K562 (cell line): ENCODE measurements at regions not wholly inside any gene's neighbourhood (a gene's known extent, or its start where the extent isn't known, plus 50 kb on each side); places are given as distances from the start of the nearest gene placed in this dataset.

Experiments used
- ATAC-seq: fragments of 200-7000 bp; cut with Tn5 transposase; 3 replicates; pipeline ENCODE4 v1.9.1; 2020; ENCODE audit warnings: moderate library complexity
- BruUV-seq: library from RNA; stranded (reverse); fragments of 400-500 nt; replicated peaks from 2 replicates; lab custom pipeline; 2021; lab: Mats Ljungman, UMichigan
- CTCF ChIA-PET: fragments of 300-600 bp; formaldehyde crosslinking; extraction: SDS; loops from one replicate; lab custom pipeline; 2021; ENCODE audit warnings: low intra/inter-chr PET ratio; lab: Yijun Ruan, JAX
- POLR2A ChIA-PET: fragments of 300-600, 350-650 bp; sonication (Branson Sonifier 250); formaldehyde crosslinking; extraction: SDS; loops from one replicate; lab custom pipeline; 2021; ENCODE audit warnings: antibody characterized with exemption, inconsistent platforms; lab: Yijun Ruan, JAX
- DNase-seq, 4 experiments: peaks; one replicate each; pipeline versions ENCODE4 v3.0.0 to v3.0.0-alpha.2; 2011 to 2018; ENCODE audit warnings: low spot score in 3 of 4, mixed read lengths in 3 of 4; ENCODE audit errors: extremely low read depth in 1 of 4
- FAIRE-seq: peaks from 2 replicates; lab custom pipeline; 2011; peaks lifted over from hg19 to GRCh38; lab: Jason Lieb, UNC
- H2AFZ ChIP-seq: 2 replicates; pipeline ENCODE4 v1.6.0; 2011; ENCODE audit warnings: low read depth, low read length, control low read depth, inconsistent platforms
- H3K27ac ChIP-seq: fragments of 200-600 bp; 3 replicates; pipeline ENCODE4 v1.8.0; 2011; ENCODE audit warnings: low read depth, mild to moderate bottlenecking, control low read depth, inconsistent platforms, low read length, moderate library complexity, mixed read lengths; ENCODE audit errors: extremely low read depth
- H3K27me3 ChIP-seq, 2 experiments: fragments of 300-600 bp in 1 of 2; 2 replicates in 1 of 2; 3 replicates in 1 of 2; pipeline versions ENCODE4 v1.6.0 to v1.8.0; 2011; ENCODE audit warnings: inconsistent platforms in 2 of 2, low read length in 2 of 2, mild to moderate bottlenecking in 1 of 2, mixed read lengths in 1 of 2, moderate library complexity in 1 of 2; ENCODE audit not compliant: control insufficient read depth in 2 of 2, insufficient read depth in 2 of 2
- H3K36me3 ChIP-seq: fragments of 300-600 bp; 3 replicates; pipeline ENCODE4 v1.8.0; 2011; ENCODE audit warnings: mild to moderate bottlenecking, low read length, inconsistent platforms; ENCODE audit not compliant: control insufficient read depth, insufficient read depth
- H3K4me1 ChIP-seq, 2 experiments: fragments of 200-600 bp in 1 of 2; replicated peaks in 1 of 2; 2 replicates in 1 of 2; 3 replicates in 1 of 2; pipeline versions ENCODE4 v1.5.1 to v1.8.0; 2011; ENCODE audit warnings: inconsistent platforms in 2 of 2, low read length in 2 of 2, mild to moderate bottlenecking in 1 of 2, mixed read lengths in 1 of 2, moderate library complexity in 1 of 2; ENCODE audit not compliant: control insufficient read depth in 2 of 2, insufficient read depth in 2 of 2
- H3K4me2 ChIP-seq: 2 replicates; pipeline ENCODE4 v1.6.1; 2011; ENCODE audit warnings: low read length, control low read depth, inconsistent platforms, mixed read lengths; ENCODE audit not compliant: insufficient read depth
- H3K4me3 ChIP-seq: fragments of 200-600 bp; sonication (generic), shearing (Covaris generic); 2 replicates; pipeline ENCODE4 v1.5.1; 2016; ENCODE audit warnings: control low read depth, inconsistent platforms
- H3K79me2 ChIP-seq: fragments of 200-600 bp; 3 replicates; pipeline ENCODE4 v1.8.0; 2011; ENCODE audit warnings: low read length, inconsistent platforms; ENCODE audit not compliant: control insufficient read depth, insufficient read depth
- H3K9ac ChIP-seq, 2 experiments: 2 replicates each; pipeline versions ENCODE4 v1.6.0 to v1.6.1; 2011; ENCODE audit warnings: low read depth in 2 of 2, low read length in 2 of 2, control low read depth in 1 of 2, inconsistent platforms in 1 of 2, mild to moderate bottlenecking in 1 of 2, mixed read lengths in 1 of 2; ENCODE audit not compliant: insufficient read depth in 1 of 2
- H3K9me1 ChIP-seq: one replicate; pipeline ENCODE4 v1.6.0; 2011; ENCODE audit warnings: inconsistent platforms, mild to moderate bottlenecking, low read length, moderate library complexity; ENCODE audit not compliant: control insufficient read depth, insufficient read depth
- H3K9me3 ChIP-seq: replicated peaks from 2 replicates; pipeline ENCODE4 v1.5.1; 2011; ENCODE audit warnings: low read depth, low read length, inconsistent platforms; ENCODE audit not compliant: control insufficient read depth, insufficient read depth
- H4K20me1 ChIP-seq: replicated peaks from 2 replicates; pipeline ENCODE4 v1.6.1; 2011; ENCODE audit warnings: low read length, inconsistent platforms, mixed read lengths; ENCODE audit not compliant: control insufficient read depth, insufficient read depth
- ELF4 ChIP-seq: fragments of 450-650 bp; formaldehyde crosslinking; IDR thresholded peaks from 2 replicates; pipeline ENCODE4 v1.4.0; 2022; ENCODE audit warnings: missing genetic modification characterization
- HEY1 ChIP-seq: fragments of 250-450 bp; sonication (Bioruptor Pico); IDR thresholded peaks from 2 replicates; pipeline ENCODE4 v1.5.0; 2020; ENCODE audit warnings: mild to moderate bottlenecking, moderate library complexity, borderline replicate concordance
- MEF2A ChIP-seq: IDR thresholded peaks from 2 replicates; pipeline ENCODE4 v1.6.1; 2011; ENCODE audit warnings: low read depth, mild to moderate bottlenecking, low read length, moderate library complexity; ENCODE audit not compliant: control insufficient read depth
- PTBP1 ChIP-seq: fragments of 200-400 bp; formaldehyde crosslinking; IDR thresholded peaks from 2 replicates; pipeline ENCODE4 v1.6.1; 2017; ENCODE audit warnings: low read depth, low read length
- PTTG1 ChIP-seq: fragments of 450-650 bp; IDR thresholded peaks from 2 replicates; pipeline ENCODE4 v1.6.1; 2016; ENCODE audit warnings: low read depth, mild to moderate bottlenecking, missing genetic modification characterization, missing compliant biosample characterization
- RBBP5 ChIP-seq: fragments of 200-600 bp; sonication (generic); IDR thresholded peaks from 2 replicates; pipeline ENCODE4 v1.6.1; 2012; ENCODE audit warnings: borderline replicate concordance, mild to moderate bottlenecking, low read length, control low read depth, inconsistent platforms; ENCODE audit not compliant: insufficient read depth, poor library complexity, severe bottlenecking
- SIN3B ChIP-seq: fragments of 450-650 bp; IDR thresholded peaks from 2 replicates; pipeline ENCODE4 v1.6.1; 2017; ENCODE audit warnings: low read depth, mild to moderate bottlenecking, moderate library complexity
- SMAD1 ChIP-seq: fragments of 150-350 bp; IDR thresholded peaks from 2 replicates; pipeline ENCODE4 v1.6.1; 2014; ENCODE audit warnings: low read length, low read depth; ENCODE audit not compliant: partially characterized antibody
- SP2 ChIP-seq: IDR thresholded peaks from 2 replicates; pipeline ENCODE4 v1.6.1; 2011; ENCODE audit warnings: mild to moderate bottlenecking, low read depth, low read length, moderate library complexity; ENCODE audit not compliant: poor library complexity, severe bottlenecking; ENCODE audit errors: extremely low read depth
- SRSF3 ChIP-seq: fragments of 200-400 bp; formaldehyde crosslinking; IDR thresholded peaks from 2 replicates; pipeline ENCODE4 v1.6.1; 2016; ENCODE audit warnings: mild to moderate bottlenecking, low read length, moderate library complexity; ENCODE audit not compliant: insufficient read depth
- ZBTB1 ChIP-seq: sonication (generic); formaldehyde crosslinking; IDR thresholded peaks from 2 replicates; pipeline ENCODE4 v1.8.1; 2023; ENCODE audit warnings: missing genetic modification reagents, low read depth, mild to moderate bottlenecking, borderline replicate concordance
- ZNF282 ChIP-seq: sonication (generic); formaldehyde crosslinking; IDR thresholded peaks from 2 replicates; pipeline ENCODE4 v1.8.1; 2023; ENCODE audit warnings: missing genetic modification reagents
- in situ Hi-C: fragments of 300-500 bp; cut with MboI; formaldehyde crosslinking; loops from 4 replicates; pipeline ENCODE4 v1.15.0; 2018; ENCODE audit warnings: inconsistent platforms, mixed read lengths
- intact Hi-C: fragments of 100-400 bp; cut with micrococcal nuclease; formaldehyde crosslinking; loops from 2 replicates; pipeline ENCODE4 v1.14.2; 2022
- TF ChIP-seq, protein P1 (sequence below): fragments of 250-450 bp; sonication (Bioruptor Pico); IDR thresholded peaks from 2 replicates; pipeline ENCODE4 v1.8.0; 2022; ENCODE audit warnings: inconsistent platforms

DNA sequence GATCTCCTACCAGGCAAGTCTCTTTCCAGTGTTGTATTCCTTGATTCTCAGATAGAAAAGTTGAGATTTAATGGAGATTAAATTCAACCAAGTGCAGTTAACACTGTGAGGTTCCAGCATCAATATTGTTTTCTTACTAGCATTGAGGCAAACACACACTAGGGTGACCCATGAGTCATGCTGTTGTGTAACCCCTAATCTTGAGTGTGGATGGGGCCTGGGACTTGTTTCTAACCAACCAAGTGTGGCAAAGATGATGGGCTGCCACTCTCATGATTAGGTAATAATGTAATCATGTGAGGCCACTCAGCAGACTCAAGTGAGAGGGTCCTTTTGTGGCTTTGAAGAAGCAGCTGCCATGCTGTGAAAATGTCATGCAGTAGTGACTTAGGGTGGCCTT, 394.2 kb downstream of the IRX2 start:
- DNase-seq (no peak), ATAC-seq (no peak), FAIRE-seq (no peak)
- ChIA-PET POLR2A (no interaction called here), CTCF (no interaction called here)
- Histone ChIP-seq H3K27me3 (no peaks in the 10 kb centered on the region), H3K4me1 (no peaks in the 10 kb centered on the region), H3K9me3 (no peaks in the 10 kb centered on the region), H4K20me1 (no peaks in the 10 kb centered on the region), H3K27ac (no peak overlapping the region), H2AFZ (no peak overlapping the region), H3K9ac (no peak overlapping the region), H3K4me2 (no peak overlapping the region), H3K36me3 (no peaks in the 10 kb centered on the region), H3K4me3 (no peak overlapping the region), H3K9me1 (no peaks in the 10 kb centered on the region), H3K79me2 (no peaks in the 10 kb centered on the region)
- intact Hi-C loops: no loop called here
- BruUV-seq: no TSS peak
- in situ Hi-C loops: no loop called here
- no peak for TF ChIP-seq PTTG1 (tag)
- no peak for TF ChIP-seq PTBP1
- no peak for TF ChIP-seq ZBTB1 (CRISPR knock-in tag)
- no peak for TF ChIP-seq ELF4
- TF ChIP-seq, protein P1, sequence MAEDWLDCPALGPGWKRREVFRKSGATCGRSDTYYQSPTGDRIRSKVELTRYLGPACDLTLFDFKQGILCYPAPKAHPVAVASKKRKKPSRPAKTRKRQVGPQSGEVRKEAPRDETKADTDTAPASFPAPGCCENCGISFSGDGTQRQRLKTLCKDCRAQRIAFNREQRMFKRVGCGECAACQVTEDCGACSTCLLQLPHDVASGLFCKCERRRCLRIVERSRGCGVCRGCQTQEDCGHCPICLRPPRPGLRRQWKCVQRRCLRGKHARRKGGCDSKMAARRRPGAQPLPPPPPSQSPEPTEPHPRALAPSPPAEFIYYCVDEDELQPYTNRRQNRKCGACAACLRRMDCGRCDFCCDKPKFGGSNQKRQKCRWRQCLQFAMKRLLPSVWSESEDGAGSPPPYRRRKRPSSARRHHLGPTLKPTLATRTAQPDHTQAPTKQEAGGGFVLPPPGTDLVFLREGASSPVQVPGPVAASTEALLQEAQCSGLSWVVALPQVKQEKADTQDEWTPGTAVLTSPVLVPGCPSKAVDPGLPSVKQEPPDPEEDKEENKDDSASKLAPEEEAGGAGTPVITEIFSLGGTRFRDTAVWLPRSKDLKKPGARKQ (CRISPR knock-in tag): no peak
- no peak for TF ChIP-seq SRSF3
- no peak for TF ChIP-seq SIN3B
- TF ChIP-seq SMAD1: no peak
- TF ChIP-seq HEY1 (CRISPR knock-in tag): no peak
- TF ChIP-seq ZNF282: no peak
- no peak for TF ChIP-seq MEF2A
- TF ChIP-seq SP2: no peak
- TF ChIP-seq RBBP5: no peak
